ENCODE measurements at regions not wholly inside any gene's neighbourhood (a gene's known extent, or its start where the extent isn't known, plus 50 kb on each side); places are given as distances from the start of the nearest gene placed in this dataset.
A peak's percentile ranks its signal among the peaks of the same experiment; 100 is the strongest.
"Not testable (repeated sequence)": the region's sequence is repeated elsewhere in the genome, so short reads cannot be mapped to it uniquely, and the experiment has no call there.

- Histone ChIP-seq H3K27me3 (no peaks in the 10 kb centered on the region), H3K4me1 (peaks cover 2% of the 10 kb centered on the region; the same call in 1 of the 2 replicates), H3K9me3 (no peaks in the 10 kb centered on the region), H3K4me3 (ENCODE audit: low read depth, low read length) (no peak overlapping the region), H3K36me3 (no peaks in the 10 kb centered on the region)
- TF ChIP-seq CTCF (IDR thresholded peaks at IDR 0.05; ENCODE audit: low read depth, low read length): no peak
- no peak for DNase-seq
Observed at GRCh38 chr4:127501103-127501502, 131.7 kb upstream of the INTU start.

GRCh38 chr4:127503111-127503510 lies 129.6 kb upstream of the INTU start:
- Histone ChIP-seq H3K4me3 (ENCODE audit: low read depth, low read length) (no peak overlapping the region), H3K27me3 (no peaks in the 10 kb centered on the region), H3K36me3 (no peaks in the 10 kb centered on the region), H3K4me1 (peaks cover 2% of the 10 kb centered on the region; the same call in 1 of the 2 replicates), H3K9me3 (no peaks in the 10 kb centered on the region)
- TF ChIP-seq CTCF (IDR thresholded peaks at IDR 0.05; ENCODE audit: low read depth, low read length): no peak
- no peak for DNase-seq

GRCh38 chr4:127505203-127505602 lies 127.6 kb upstream of the INTU start:
- no peak for TF ChIP-seq CTCF (IDR thresholded peaks at IDR 0.05; ENCODE audit: low read depth, low read length)
- Histone ChIP-seq H3K36me3 (no peaks in the 10 kb centered on the region), H3K27me3 (no peaks in the 10 kb centered on the region), H3K4me1 (peaks cover 2% of the 10 kb centered on the region; the same call in 1 of the 2 replicates), H3K9me3 (no peaks in the 10 kb centered on the region), H3K4me3 (ENCODE audit: low read depth, low read length) (no peak overlapping the region)
- peak; percentile 47 for DNase-seq

- H3K9me3 ChIP-seq: no peaks in the 10 kb centered on the region
- peaks cover 2% of the 10 kb centered on the region; the same call in 1 of the 2 replicates for H3K4me1 ChIP-seq
- no peaks in the 10 kb centered on the region for H3K27me3 ChIP-seq
- H3K36me3 ChIP-seq: no peaks in the 10 kb centered on the region
- no peak for DNase-seq
- no peak overlapping the region for H3K4me3 ChIP-seq (ENCODE audit: low read depth, low read length)
- no peak for TF ChIP-seq CTCF (IDR thresholded peaks at IDR 0.05; ENCODE audit: low read depth, low read length)
Observed at GRCh38 chr4:127506283-127506682, 126.5 kb upstream of the INTU start.

- H3K27me3 ChIP-seq: no peaks in the 10 kb centered on the region
- no peak overlapping the region for H3K4me3 ChIP-seq (ENCODE audit: low read depth, low read length)
- no peak for TF ChIP-seq CTCF (IDR thresholded peaks at IDR 0.05; ENCODE audit: low read depth, low read length)
- H3K9me3 ChIP-seq: no peaks in the 10 kb centered on the region
- H3K4me1 ChIP-seq: peaks cover 2% of the 10 kb centered on the region; the same call in 1 of the 2 replicates
- H3K36me3 ChIP-seq: no peaks in the 10 kb centered on the region
- no peak for DNase-seq
Observed at GRCh38 chr4:127509155-127509554, 123.6 kb upstream of the INTU start.

- not testable (repeated sequence) for H3K4me3 ChIP-seq (ENCODE audit: low read depth, low read length)
Observed at GRCh38 chr4:127512672-127513071, 120.1 kb upstream of the INTU start.

GRCh38 chr4:127515259-127515658 lies 117.5 kb upstream of the INTU start:
- H3K36me3 ChIP-seq; H3K4me1 ChIP-seq; H3K27me3 ChIP-seq; DNase-seq; H3K4me3 ChIP-seq (ENCODE audit: low read depth, low read length); H3K9me3 ChIP-seq: not testable (repeated sequence)

More at GRCh38 chr4:127512672-127513071, 120.1 kb upstream of the INTU start:
- H3K27me3 ChIP-seq, H3K9me3 ChIP-seq, DNase-seq, H3K4me1 ChIP-seq, H3K36me3 ChIP-seq: not testable (repeated sequence)

Measured in BE2C (cell line).